ENCODE measurements at regions not wholly inside any gene's neighbourhood (a gene's known extent, or its start where the extent isn't known, plus 50 kb on each side); places are given as distances from the start of the nearest gene placed in this dataset.

GRCh38 chr7:32385316-32385956, 104.7 kb downstream of the LSM5 start:
- Histone ChIP-seq H3K4me3 (ENCODE audit: low read length) (no peak overlapping the region), H2AFZ (ENCODE audit: low read depth, low read length) (no peak overlapping the region), H3K9me3 (ENCODE audit: low read length) (no peaks in the 10 kb centered on the region), H3K27me3 (ENCODE audit: insufficient read depth, low read length) (no peaks in the 10 kb centered on the region), H3K4me1 (ENCODE audit: insufficient read depth, low read length) (no peaks in the 10 kb centered on the region), H3K36me3 (ENCODE audit: insufficient read depth, low read length) (no peaks in the 10 kb centered on the region)

DNA sequence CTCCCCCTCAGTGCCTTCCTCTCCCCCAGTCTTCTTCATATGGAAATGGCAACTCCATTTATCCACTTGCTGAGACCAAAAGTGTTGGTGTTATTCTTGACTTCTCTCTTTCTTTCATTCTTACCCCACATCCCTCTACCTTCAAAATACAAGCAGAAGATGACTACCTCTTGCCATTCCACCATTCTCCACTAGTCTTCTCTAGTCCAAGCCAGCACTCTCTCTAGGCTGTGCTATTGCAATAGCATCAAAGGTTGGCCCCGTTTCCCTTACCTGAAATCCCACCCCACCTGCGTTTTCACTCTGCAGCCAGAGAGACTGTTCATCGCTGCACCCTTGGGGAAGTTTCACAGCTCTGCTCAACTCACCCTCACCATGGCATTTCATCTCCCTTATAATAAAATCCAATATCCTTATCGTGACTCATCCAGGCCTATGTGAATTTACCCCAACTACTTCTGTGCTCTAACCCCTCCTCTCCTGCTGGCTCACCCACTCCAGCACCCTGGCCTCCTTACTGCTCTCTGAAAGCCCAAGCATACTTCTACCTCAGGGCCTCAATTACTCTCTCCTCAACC, 109.1 kb downstream of the LSM5 start:
- no peaks in the 10 kb centered on the region for H3K4me1 ChIP-seq (ENCODE audit: insufficient read depth, low read length)

GRCh38 chr7:32379510-32380112, 110.6 kb downstream of the LSM5 start:
- Histone ChIP-seq H3K4me3 (ENCODE audit: low read length) (no peak overlapping the region), H2AFZ (ENCODE audit: low read depth, low read length) (no peak overlapping the region), H3K36me3 (ENCODE audit: insufficient read depth, low read length) (no peaks in the 10 kb centered on the region), H3K9me3 (ENCODE audit: low read length) (no peaks in the 10 kb centered on the region), H3K27me3 (ENCODE audit: insufficient read depth, low read length) (no peaks in the 10 kb centered on the region), H3K4me1 (ENCODE audit: insufficient read depth, low read length) (no peaks in the 10 kb centered on the region)

More for the DNA sequence above, 109.1 kb downstream of the LSM5 start:
- H3K36me3 ChIP-seq (ENCODE audit: insufficient read depth, low read length), result no peaks in the 10 kb centered on the region
- no peaks in the 10 kb centered on the region for H3K27me3 ChIP-seq (ENCODE audit: insufficient read depth, low read length)
- H2AFZ ChIP-seq (ENCODE audit: low read depth, low read length), result no peak overlapping the region
- no peak overlapping the region for H3K4me3 ChIP-seq (ENCODE audit: low read length)
- no peaks in the 10 kb centered on the region for H3K9me3 ChIP-seq (ENCODE audit: low read length)

DNA sequence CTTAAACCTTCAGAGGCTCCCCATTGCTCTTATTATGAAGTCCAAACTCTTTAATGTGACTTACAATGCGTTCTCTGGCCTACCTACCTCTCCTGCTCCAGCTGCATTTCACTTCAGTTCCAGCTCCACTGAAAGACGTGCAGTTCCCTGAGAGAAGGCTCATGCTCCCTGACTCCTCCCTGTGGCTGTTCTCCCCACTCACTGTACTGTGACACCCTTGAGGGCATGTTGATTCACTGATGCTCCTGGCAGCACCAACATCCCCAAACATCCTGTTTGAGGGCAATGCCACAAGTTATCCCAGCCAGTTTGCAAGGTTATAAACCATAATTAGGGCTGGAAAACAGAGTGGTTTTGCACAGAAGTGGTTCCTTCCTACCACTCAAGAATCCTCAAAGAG, 111.2 kb downstream of the LSM5 start:
- Histone ChIP-seq H3K4me1 (ENCODE audit: insufficient read depth, low read length) (no peaks in the 10 kb centered on the region), H3K27me3 (ENCODE audit: insufficient read depth, low read length) (no peaks in the 10 kb centered on the region), H3K4me3 (ENCODE audit: low read length) (no peak overlapping the region), H3K9me3 (ENCODE audit: low read length) (no peaks in the 10 kb centered on the region), H2AFZ (ENCODE audit: low read depth, low read length) (no peak overlapping the region), H3K36me3 (ENCODE audit: insufficient read depth, low read length) (no peaks in the 10 kb centered on the region)

DNA sequence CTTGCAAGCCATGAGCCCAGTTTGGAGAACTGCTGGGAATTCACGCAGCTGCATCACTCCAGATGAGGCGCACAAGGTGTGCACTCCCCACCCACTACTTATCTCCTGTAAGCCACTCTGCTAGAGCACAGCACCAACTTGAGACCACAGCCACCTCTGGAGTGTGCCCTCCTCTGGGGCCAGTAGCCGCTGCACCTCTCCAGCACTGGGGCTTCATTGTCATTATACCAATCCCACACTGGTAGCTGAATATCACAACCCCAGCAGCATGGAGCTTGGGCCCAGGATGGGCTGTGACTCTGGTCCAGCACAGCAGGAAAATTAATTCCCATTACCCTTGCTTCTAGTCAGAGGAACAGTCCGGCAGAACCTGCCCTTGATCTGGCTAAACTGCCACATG, 125.6 kb downstream of the LSM5 start:
- no peaks in the 10 kb centered on the region for H3K4me1 ChIP-seq (ENCODE audit: insufficient read depth, low read length)
- no peak overlapping the region for H2AFZ ChIP-seq (ENCODE audit: low read depth, low read length)
- H3K36me3 ChIP-seq (ENCODE audit: insufficient read depth, low read length), result no peaks in the 10 kb centered on the region
- H3K9me3 ChIP-seq (ENCODE audit: low read length), result no peaks in the 10 kb centered on the region
- H3K4me3 ChIP-seq (ENCODE audit: low read length), result no peak overlapping the region
- no peaks in the 10 kb centered on the region for H3K27me3 ChIP-seq (ENCODE audit: insufficient read depth, low read length)

DNA sequence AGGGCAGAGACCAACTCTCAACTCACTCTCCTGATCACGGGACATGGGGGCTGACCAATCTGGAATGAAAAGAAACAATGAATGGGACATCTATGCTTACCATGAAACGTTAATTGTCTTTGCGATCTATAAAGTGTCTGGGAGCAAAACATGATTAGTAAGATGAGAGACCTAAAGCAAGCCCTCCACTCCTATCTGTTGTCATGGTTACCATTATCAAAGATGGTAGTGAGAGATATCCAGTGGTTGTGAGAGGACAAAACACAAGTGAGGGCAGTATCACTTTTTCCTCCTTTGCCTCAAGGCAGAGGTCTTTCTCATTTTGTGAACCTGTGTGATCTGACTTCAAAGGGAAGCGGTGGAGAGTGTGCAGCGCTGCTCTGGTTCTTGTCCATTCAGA, 130.1 kb downstream of the LSM5 start:
- no peak overlapping the region for H2AFZ ChIP-seq (ENCODE audit: low read depth, low read length)
- H3K27me3 ChIP-seq (ENCODE audit: insufficient read depth, low read length), result no peaks in the 10 kb centered on the region
- H3K4me1 ChIP-seq (ENCODE audit: insufficient read depth, low read length), result peaks cover 7% of the 10 kb centered on the region
- H3K36me3 ChIP-seq (ENCODE audit: insufficient read depth, low read length), result no peaks in the 10 kb centered on the region
- H3K9me3 ChIP-seq (ENCODE audit: low read length), result no peaks in the 10 kb centered on the region
- no peak overlapping the region for H3K4me3 ChIP-seq (ENCODE audit: low read length)

DNA sequence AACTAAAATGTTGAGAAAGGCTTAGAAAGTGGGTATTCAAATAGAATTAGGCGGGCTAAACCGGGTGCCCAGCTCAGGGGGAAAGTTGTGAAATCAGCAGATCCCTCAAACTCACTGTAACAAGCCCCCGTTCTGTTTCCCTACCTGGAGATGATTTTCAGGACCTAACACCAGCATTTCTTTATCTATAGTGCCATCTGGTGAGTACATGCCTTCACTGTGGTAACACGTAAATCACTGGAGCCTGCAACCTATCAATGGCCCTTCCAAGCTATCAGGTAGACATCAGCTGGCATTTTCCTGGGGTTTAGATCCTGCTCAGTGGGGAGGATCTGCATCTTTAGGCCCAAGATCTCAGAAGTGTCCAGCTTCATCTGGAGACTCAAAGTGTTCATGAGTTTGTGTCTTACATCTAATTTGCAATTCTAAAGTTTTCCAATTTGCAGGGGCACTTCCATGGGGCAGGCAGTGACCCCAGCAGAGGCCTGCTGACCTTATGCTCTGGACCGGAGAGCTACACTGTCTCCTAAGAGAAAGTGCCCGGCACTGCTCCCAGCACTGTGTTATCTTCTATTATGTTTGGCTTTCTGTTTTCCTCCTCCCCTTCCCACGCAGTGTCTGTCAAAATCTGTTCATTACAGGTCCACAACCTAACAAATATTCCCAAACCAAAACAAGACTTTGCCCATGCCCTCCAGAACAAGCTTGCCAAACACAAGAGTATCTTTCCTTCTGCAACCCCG, 132.5 kb downstream of the LSM5 start:
- Histone ChIP-seq H2AFZ (ENCODE audit: low read depth, low read length) (no peak overlapping the region), H3K9me3 (ENCODE audit: low read length) (no peaks in the 10 kb centered on the region), H3K27me3 (ENCODE audit: insufficient read depth, low read length) (no peaks in the 10 kb centered on the region), H3K4me3 (ENCODE audit: low read length) (no peak overlapping the region), H3K4me1 (ENCODE audit: insufficient read depth, low read length) (peaks cover 7% of the 10 kb centered on the region), H3K36me3 (ENCODE audit: insufficient read depth, low read length) (no peaks in the 10 kb centered on the region)

- Histone ChIP-seq H3K27me3 (ENCODE audit: insufficient read depth, low read length) (no peaks in the 10 kb centered on the region), H3K4me1 (ENCODE audit: insufficient read depth, low read length) (no peaks in the 10 kb centered on the region), H3K4me3 (ENCODE audit: low read length) (no peak overlapping the region), H2AFZ (ENCODE audit: low read depth, low read length) (no peak overlapping the region), H3K9me3 (ENCODE audit: low read length) (no peaks in the 10 kb centered on the region), H3K36me3 (ENCODE audit: insufficient read depth, low read length) (no peaks in the 10 kb centered on the region)
Measured at GRCh38 chr7:32347244-32347828, 142.8 kb downstream of the LSM5 start.

DNA sequence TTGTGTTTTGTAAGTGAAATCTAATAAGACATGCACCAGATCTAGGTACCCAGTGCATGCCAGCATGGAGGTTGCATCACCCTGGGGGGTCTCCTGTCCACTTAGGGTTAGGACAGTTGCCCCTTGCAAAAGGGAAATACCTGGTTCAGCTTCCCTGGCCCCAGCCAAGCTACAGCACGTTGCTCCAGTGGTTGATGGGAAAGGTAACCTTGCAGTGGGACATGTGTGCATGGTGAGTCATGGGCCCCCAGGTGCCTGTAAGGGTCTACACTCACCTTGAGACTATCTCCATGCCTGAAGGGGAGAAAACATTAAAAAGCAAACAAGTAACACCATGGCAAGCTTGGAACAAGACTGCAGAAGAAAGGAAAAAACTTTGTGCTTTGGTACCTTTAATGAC, 143.9 kb downstream of the LSM5 start:
- H3K36me3 ChIP-seq (ENCODE audit: insufficient read depth, low read length), result no peaks in the 10 kb centered on the region

DNA sequence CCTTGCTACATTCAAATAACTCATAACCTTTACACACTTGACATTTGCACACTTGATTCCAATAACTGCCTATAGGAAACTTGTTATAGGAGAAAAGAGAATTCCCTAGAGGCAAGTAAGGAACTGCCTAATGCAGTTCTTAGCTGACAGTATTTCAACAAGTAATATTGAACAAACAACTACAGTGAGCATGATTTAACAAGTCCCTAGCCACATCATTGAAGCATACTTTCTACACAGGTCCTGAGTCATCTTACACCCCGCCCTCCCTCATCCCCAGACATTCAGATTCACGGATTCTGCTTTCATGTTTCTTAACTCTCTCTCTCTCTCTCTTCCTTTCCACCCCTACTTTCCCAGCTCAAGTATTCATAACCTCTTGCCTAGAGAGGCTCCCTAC, 153.5 kb downstream of the LSM5 start:
- H3K36me3 ChIP-seq (ENCODE audit: insufficient read depth, low read length), result no peaks in the 10 kb centered on the region
- no peaks in the 10 kb centered on the region for H3K9me3 ChIP-seq (ENCODE audit: low read length)
- no peak overlapping the region for H2AFZ ChIP-seq (ENCODE audit: low read depth, low read length)
- no peak overlapping the region for H3K4me3 ChIP-seq (ENCODE audit: low read length)
- no peaks in the 10 kb centered on the region for H3K4me1 ChIP-seq (ENCODE audit: insufficient read depth, low read length)
- H3K27me3 ChIP-seq (ENCODE audit: insufficient read depth, low read length), result no peaks in the 10 kb centered on the region

More for the DNA sequence above, 143.9 kb downstream of the LSM5 start:
- H3K4me1 ChIP-seq (ENCODE audit: insufficient read depth, low read length), result no peaks in the 10 kb centered on the region
- H3K4me3 ChIP-seq (ENCODE audit: low read length), result no peak overlapping the region
- H2AFZ ChIP-seq (ENCODE audit: low read depth, low read length), result no peak overlapping the region
- H3K27me3 ChIP-seq (ENCODE audit: insufficient read depth, low read length), result no peaks in the 10 kb centered on the region
- no peaks in the 10 kb centered on the region for H3K9me3 ChIP-seq (ENCODE audit: low read length)

- no peak overlapping the region for H2AFZ ChIP-seq (ENCODE audit: low read depth, low read length)
- H3K36me3 ChIP-seq (ENCODE audit: insufficient read depth, low read length), result no peaks in the 10 kb centered on the region
- no peaks in the 10 kb centered on the region for H3K4me1 ChIP-seq (ENCODE audit: insufficient read depth, low read length)
- no peaks in the 10 kb centered on the region for H3K27me3 ChIP-seq (ENCODE audit: insufficient read depth, low read length)
- H3K9me3 ChIP-seq (ENCODE audit: low read length), result no peaks in the 10 kb centered on the region
- H3K4me3 ChIP-seq (ENCODE audit: low read length), result no peak overlapping the region
Measured at GRCh38 chr7:32335107-32335506, 155.1 kb downstream of the LSM5 start.

DNA sequence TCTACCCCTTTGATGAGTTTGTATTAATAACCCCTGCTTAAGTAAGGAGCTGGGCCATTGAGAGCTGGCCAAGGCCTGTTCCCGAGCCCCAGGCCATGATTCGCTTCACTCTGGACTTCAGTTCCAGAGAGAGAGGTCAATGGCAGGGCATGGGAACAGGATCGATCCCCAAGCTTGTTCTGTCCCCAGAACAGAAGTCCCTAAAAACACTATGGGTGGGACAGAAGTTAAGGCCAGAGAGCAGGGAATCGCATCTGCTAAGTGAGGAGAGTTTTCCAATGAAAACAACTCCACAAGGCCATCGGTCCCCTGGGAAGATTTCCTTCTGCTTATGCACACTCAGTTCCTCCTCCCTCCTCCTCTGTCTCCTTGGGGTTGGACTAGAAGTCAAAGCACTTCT, 159.6 kb downstream of the LSM5 start:
- H3K36me3 ChIP-seq (ENCODE audit: insufficient read depth, low read length), result no peaks in the 10 kb centered on the region
- no peak overlapping the region for H2AFZ ChIP-seq (ENCODE audit: low read depth, low read length)
- no peaks in the 10 kb centered on the region for H3K9me3 ChIP-seq (ENCODE audit: low read length)
- no peak overlapping the region for H3K4me3 ChIP-seq (ENCODE audit: low read length)
- no peaks in the 10 kb centered on the region for H3K27me3 ChIP-seq (ENCODE audit: insufficient read depth, low read length)
- no peaks in the 10 kb centered on the region for H3K4me1 ChIP-seq (ENCODE audit: insufficient read depth, low read length)

DNA sequence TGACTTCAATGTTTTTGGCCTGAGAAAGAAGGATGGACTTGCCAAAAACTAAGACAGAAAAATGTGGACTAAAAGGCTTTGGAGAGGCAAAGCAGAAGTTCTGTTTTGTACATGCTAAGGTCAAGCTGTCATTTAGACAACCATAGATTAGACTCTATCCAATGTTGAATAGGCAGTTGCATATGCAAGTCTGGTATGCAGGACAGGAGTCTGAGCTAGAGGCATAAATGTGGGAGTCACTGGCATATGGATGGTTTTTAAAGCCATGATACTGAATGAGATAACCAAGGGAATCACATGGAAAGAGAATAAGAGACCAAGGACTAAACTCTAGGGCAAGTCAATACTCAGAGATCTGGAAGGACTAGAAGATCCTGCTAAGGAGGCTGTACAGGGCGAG, 164.1 kb downstream of the LSM5 start:
- Histone ChIP-seq H3K27me3 (ENCODE audit: insufficient read depth, low read length) (no peaks in the 10 kb centered on the region), H3K4me1 (ENCODE audit: insufficient read depth, low read length) (no peaks in the 10 kb centered on the region), H2AFZ (ENCODE audit: low read depth, low read length) (no peak overlapping the region), H3K9me3 (ENCODE audit: low read length) (no peaks in the 10 kb centered on the region), H3K36me3 (ENCODE audit: insufficient read depth, low read length) (no peaks in the 10 kb centered on the region), H3K4me3 (ENCODE audit: low read length) (no peak overlapping the region)
